Activated B cell treated with CpG ODN at 0.5 μM for 24 hours (primary cell): ENCODE measurements at regions not wholly inside any gene's neighbourhood (a gene's known extent, or its start where the extent isn't known, plus 50 kb on each side); places are given as distances from the start of the nearest gene placed in this dataset.

Experiments used
- ATAC-seq: fragments of 200-7000 bp; cut with Tn5 transposase; one replicate; pipeline ENCODE4 v1.10.0; 2021; ENCODE audit warnings: low read depth, mild to moderate bottlenecking, moderate library complexity
- CTCF ChIA-PET: fragments of 350-600 bp; sonication (Branson Sonifier 250); formaldehyde crosslinking; loops from one replicate; lab custom pipeline; 2021; ENCODE audit warnings: antibody characterized with exemption; lab: Charles Lee
- POLR2A ChIA-PET: fragments of 350-600 bp; sonication (Branson Sonifier 250); formaldehyde crosslinking; loops from one replicate; lab custom pipeline; 2021; ENCODE audit warnings: antibody characterized with exemption; lab: Charles Lee
- DNase-seq: peaks from one replicate; pipeline ENCODE4 v3.0.0; 2022
- H3K27ac Mint-ChIP-seq: one replicate; pipeline ENCODE4 v1.8.0; 2020; ENCODE audit warnings: mixed read lengths
- H3K27me3 Mint-ChIP-seq: one replicate; pipeline ENCODE4 v1.8.0; 2021; ENCODE audit warnings: mixed read lengths
- H3K36me3 Mint-ChIP-seq: one replicate; pipeline ENCODE4 v1.8.0; 2021; ENCODE audit warnings: low read depth, mixed read lengths
- H3K4me1 Mint-ChIP-seq: one replicate; pipeline ENCODE4 v1.8.0; 2021; ENCODE audit warnings: mixed read lengths
- H3K4me3 Mint-ChIP-seq: one replicate; pipeline ENCODE4 v1.8.0; 2020; ENCODE audit warnings: mild to moderate bottlenecking, mixed read lengths
- H3K9me3 Mint-ChIP-seq: one replicate; pipeline ENCODE4 v1.8.0; 2020; ENCODE audit warnings: mixed read lengths
- intact Hi-C: fragments of 100-400 bp; cut with micrococcal nuclease; formaldehyde crosslinking; loops from one replicate; pipeline ENCODE4 v1.15.1; 2024
- TF ChIP-seq, protein P1 (sequence below): fragments of 200-600 bp; IDR thresholded peaks from one replicate; pipeline ENCODE4 v1.8.0; 2022; ENCODE audit warnings: antibody characterized with exemption, mild to moderate bottlenecking

- ChIA-PET POLR2A (no interaction called here), CTCF (no interaction called here)
- H3K36me3 Mint-ChIP-seq: no peaks in the 10 kb centered on the region
- ATAC-seq: no peak
- TF ChIP-seq, protein P1, sequence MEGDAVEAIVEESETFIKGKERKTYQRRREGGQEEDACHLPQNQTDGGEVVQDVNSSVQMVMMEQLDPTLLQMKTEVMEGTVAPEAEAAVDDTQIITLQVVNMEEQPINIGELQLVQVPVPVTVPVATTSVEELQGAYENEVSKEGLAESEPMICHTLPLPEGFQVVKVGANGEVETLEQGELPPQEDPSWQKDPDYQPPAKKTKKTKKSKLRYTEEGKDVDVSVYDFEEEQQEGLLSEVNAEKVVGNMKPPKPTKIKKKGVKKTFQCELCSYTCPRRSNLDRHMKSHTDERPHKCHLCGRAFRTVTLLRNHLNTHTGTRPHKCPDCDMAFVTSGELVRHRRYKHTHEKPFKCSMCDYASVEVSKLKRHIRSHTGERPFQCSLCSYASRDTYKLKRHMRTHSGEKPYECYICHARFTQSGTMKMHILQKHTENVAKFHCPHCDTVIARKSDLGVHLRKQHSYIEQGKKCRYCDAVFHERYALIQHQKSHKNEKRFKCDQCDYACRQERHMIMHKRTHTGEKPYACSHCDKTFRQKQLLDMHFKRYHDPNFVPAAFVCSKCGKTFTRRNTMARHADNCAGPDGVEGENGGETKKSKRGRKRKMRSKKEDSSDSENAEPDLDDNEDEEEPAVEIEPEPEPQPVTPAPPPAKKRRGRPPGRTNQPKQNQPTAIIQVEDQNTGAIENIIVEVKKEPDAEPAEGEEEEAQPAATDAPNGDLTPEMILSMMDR: no peak
- intact Hi-C loops: no loop called here
- no peak overlapping the region for H3K4me3 Mint-ChIP-seq
- H3K27me3 Mint-ChIP-seq: peaks cover 21% of the 10 kb centered on the region
- H3K9me3 Mint-ChIP-seq: no peaks in the 10 kb centered on the region
- no peak for DNase-seq
- no peaks in the 10 kb centered on the region for H3K4me1 Mint-ChIP-seq
- H3K27ac Mint-ChIP-seq: no peak overlapping the region
Measured at GRCh38 chr1:29505532-29506220, 269.4 kb downstream of the PTPRU start.

GRCh38 chr1:29504709-29505410 is 268.5 kb downstream of the PTPRU start:
- H3K27ac Mint-ChIP-seq: no peak overlapping the region
- POLR2A ChIA-PET: no interaction called here

DNA sequence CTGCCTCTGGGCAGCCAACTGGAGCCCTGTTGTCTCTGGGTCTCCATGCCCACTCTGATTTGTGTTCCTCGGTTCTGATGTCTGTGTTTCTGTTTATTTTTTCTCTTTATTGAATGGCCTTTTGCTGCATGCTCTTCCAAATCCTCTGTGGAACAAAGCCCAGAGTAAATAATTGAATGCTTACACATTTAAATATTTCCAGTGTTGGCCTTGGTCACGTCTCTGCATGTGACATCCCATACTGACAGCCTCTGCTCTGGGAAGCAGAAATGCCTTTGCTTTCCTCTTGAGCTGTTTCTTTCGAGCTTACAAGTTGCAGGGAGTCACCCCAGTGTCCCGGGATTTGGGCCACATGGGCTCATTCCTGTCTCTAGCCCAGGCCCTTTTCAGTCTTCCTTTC is 267.9 kb downstream of the PTPRU start:
- Mint-ChIP-seq H3K4me3 (no peak overlapping the region), H3K9me3 (no peaks in the 10 kb centered on the region), H3K27ac (no peak overlapping the region), H3K36me3 (no peaks in the 10 kb centered on the region), H3K4me1 (no peaks in the 10 kb centered on the region), H3K27me3 (peaks cover 24% of the 10 kb centered on the region)
- intact Hi-C loops: no loop called here
- no peak for DNase-seq
- TF ChIP-seq, protein P1: no peak
- ChIA-PET POLR2A (no interaction called here), CTCF (no interaction called here)
- no peak for ATAC-seq

More at GRCh38 chr1:29504709-29505410, 268.5 kb downstream of the PTPRU start:
- DNase-seq (no peak), ATAC-seq (no peak)
- intact Hi-C loops: no loop called here
- no peaks in the 10 kb centered on the region for H3K9me3 Mint-ChIP-seq
- no peaks in the 10 kb centered on the region for H3K4me1 Mint-ChIP-seq
- TF ChIP-seq, protein P1: no peak
- CTCF ChIA-PET: no interaction called here
- peaks cover 22% of the 10 kb centered on the region for H3K27me3 Mint-ChIP-seq
- no peaks in the 10 kb centered on the region for H3K36me3 Mint-ChIP-seq
- H3K4me3 Mint-ChIP-seq: no peak overlapping the region

- Mint-ChIP-seq H3K4me1 (no peaks in the 10 kb centered on the region), H3K36me3 (no peaks in the 10 kb centered on the region), H3K4me3 (no peak overlapping the region), H3K27me3 (peaks cover 27% of the 10 kb centered on the region), H3K27ac (no peak overlapping the region), H3K9me3 (no peaks in the 10 kb centered on the region)
- ChIA-PET POLR2A (no interaction called here), CTCF (no interaction called here)
- intact Hi-C loops: no loop called here
- ATAC-seq (no peak), DNase-seq (no peak)
- TF ChIP-seq, protein P1: no peak
Measured at GRCh38 chr1:29502911-29503840, 266.9 kb downstream of the PTPRU start.
